Adrenal gland (tissue), 9 donors: ENCODE measurements at regions not wholly inside any gene's neighbourhood (a gene's known extent, or its start where the extent isn't known, plus 50 kb on each side); places are given as distances from the start of the nearest gene placed in this dataset.

Experiments
- DNase-seq, 7 donors: peaks; one replicate each; pipeline ENCODE4 v3.0.0-alpha.2; 2019 to 2020
- H3K27ac ChIP-seq, 5 donors: fragments of 200-600 bp; sonication (generic) in 4 of 5; 1 replicate in 3 of 5; 2 replicates in 2 of 5; pipeline versions ENCODE4 v1.5.1 to v1.8.0; 2016 to 2020; ENCODE audit warnings: mild to moderate bottlenecking in 1 of 5
- H3K27me3 ChIP-seq: fragments of 200-600 bp; 2 replicates; pipeline ENCODE4 v1.8.0; 2021
- H3K36me3 ChIP-seq, 2 donors: fragments of 200-600 bp; replicated peaks in 1 of 2; 1 replicate in 1 of 2; 2 replicates in 1 of 2; pipeline versions ENCODE4 v1.5.1 to v1.8.0; 2018 to 2022
- H3K4me1 ChIP-seq, 2 donors: fragments of 200-600 bp; replicated peaks in 1 of 2; 1 replicate in 1 of 2; 2 replicates in 1 of 2; pipeline versions ENCODE4 v1.5.1 to v1.8.0; 2018 to 2021
- H3K4me3 ChIP-seq, 4 donors: fragments of 200-600 bp; sonication (generic) in 3 of 4; one replicate each; pipeline ENCODE4 v1.5.1; 2016 to 2018
- H3K9me3 ChIP-seq, 3 donors: fragments of 200-600 bp; sonication (generic) in 1 of 3; replicated peaks in 1 of 3; 1 replicate in 2 of 3; 2 replicates in 1 of 3; pipeline versions ENCODE4 v1.5.1 to v1.8.0; 2016 to 2021
- CTCF ChIP-seq, 6 experiments: fragments of 450-650 bp in 4 of 6; fragments of 200-600 bp in 2 of 6; sonication (generic) in 1 of 6; IDR thresholded peaks; 1 replicate in 5 of 6; 2 replicates in 1 of 6; pipeline versions ENCODE4 v1.5.1 to v1.8.0; 2016 to 2021; ENCODE audit warnings: antibody characterized with exemption in 6 of 6, mild to moderate bottlenecking in 2 of 6, moderate library complexity in 1 of 6
- POLR2A ChIP-seq, 2 donors: fragments of 450-650 bp; IDR thresholded peaks; one replicate each; pipeline ENCODE4 v1.6.1; 2017; ENCODE audit warnings: antibody characterized with exemption in 2 of 2, mild to moderate bottlenecking in 2 of 2, moderate library complexity in 1 of 2
- WGBS, 4 donors: extraction: QIAGEN DNeasy Blood & Tissue Kit in 2 of 4; methylation state at CpG; one replicate each; pipeline versions ENCODE4 v1.1.5 to v1.1.7; 2013 to 2017; 5-methylcytosine and 5-hydroxymethylcytosine counted together
- intact Hi-C, 2 donors: fragments of 100-400 bp; cut with DNase I; formaldehyde crosslinking; loops; one replicate each; pipeline versions ENCODE4 v1.14.1 to v1.15.0; 2022 to 2023
- donor health status: healthy with polysubstance abuse.
- donor health status: Bipolar disorder and iron deficiency.
- donor health status: DM: yes; HTN: yes; CAD: no.
- donor health status: DM: no; HTN: no; CAD: no.
- donor health status: DM: no; HTN: no; CAD: no.

GRCh38 chr5:74421377-74421776, 219.2 kb downstream of the ENC1 start:
- Histone ChIP-seq H3K9me3 (no peaks in the 10 kb centered on the region), H3K4me1 (no peaks in the 10 kb centered on the region), H3K4me3 (no peak overlapping the region), H3K36me3 (no peaks in the 10 kb centered on the region), H3K27ac (no peak overlapping the region), H3K27me3 (no peaks in the 10 kb centered on the region)
- TF ChIP-seq POLR2A (IDR thresholded peaks at IDR 0.05) = no peak
- no peak for TF ChIP-seq CTCF (IDR thresholded peaks at IDR 0.05)
- 37 to 48% (median 39%) methylated on average over 1 of the region's 1 CpG for WGBS, 4 donors
- DNase-seq = no peak
- intact Hi-C loops = no loop called here

- no peaks in the 10 kb centered on the region for H3K4me1 ChIP-seq
- no peak for TF ChIP-seq POLR2A (IDR thresholded peaks at IDR 0.05)
- no peak for TF ChIP-seq CTCF (IDR thresholded peaks at IDR 0.05)
- H3K27me3 ChIP-seq = no peaks in the 10 kb centered on the region
- intact Hi-C loops = no loop called here
- H3K27ac ChIP-seq = no peak overlapping the region
- H3K36me3 ChIP-seq = no peaks in the 10 kb centered on the region
- H3K9me3 ChIP-seq = no peaks in the 10 kb centered on the region
- DNase-seq = no peak
- WGBS, 4 donors = 46 to 89% (median 66%) methylated on average over 1 of the region's 1 CpG
- H3K4me3 ChIP-seq = no peak overlapping the region
Observed at GRCh38 chr5:74420947-74421346, 219.6 kb downstream of the ENC1 start.

DNA sequence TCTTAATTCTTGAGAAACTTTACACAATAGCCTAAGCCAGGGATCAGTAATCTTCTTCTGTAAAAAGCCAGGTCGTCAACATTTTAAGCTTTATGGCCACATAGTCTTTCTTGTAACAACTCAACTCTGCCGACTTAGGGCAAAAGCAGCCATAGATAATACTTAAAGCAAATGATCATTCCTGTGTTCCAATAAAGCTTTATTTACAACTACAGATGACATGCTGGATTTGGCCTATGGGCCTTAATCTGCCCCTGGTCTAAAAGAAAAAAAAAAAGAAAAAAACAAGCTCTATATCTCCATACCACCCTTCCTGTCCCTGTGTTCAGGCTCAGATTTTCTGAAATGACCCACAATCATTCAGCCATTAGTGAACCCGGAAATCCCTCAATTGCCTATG, 220.3 kb downstream of the ENC1 start:
- Histone ChIP-seq H3K4me3 (no peak overlapping the region), H3K36me3 (no peaks in the 10 kb centered on the region), H3K4me1 (no peaks in the 10 kb centered on the region), H3K27me3 (no peaks in the 10 kb centered on the region), H3K9me3 (no peaks in the 10 kb centered on the region), H3K27ac (no peak overlapping the region)
- intact Hi-C loops = no loop called here
- no peak for DNase-seq
- TF ChIP-seq POLR2A (IDR thresholded peaks at IDR 0.05) = no peak
- TF ChIP-seq CTCF (IDR thresholded peaks at IDR 0.05) = no peak
- 61 to 90% (median 80%) methylated on average over 3 of the region's 3 CpGs for WGBS, 4 donors

DNA sequence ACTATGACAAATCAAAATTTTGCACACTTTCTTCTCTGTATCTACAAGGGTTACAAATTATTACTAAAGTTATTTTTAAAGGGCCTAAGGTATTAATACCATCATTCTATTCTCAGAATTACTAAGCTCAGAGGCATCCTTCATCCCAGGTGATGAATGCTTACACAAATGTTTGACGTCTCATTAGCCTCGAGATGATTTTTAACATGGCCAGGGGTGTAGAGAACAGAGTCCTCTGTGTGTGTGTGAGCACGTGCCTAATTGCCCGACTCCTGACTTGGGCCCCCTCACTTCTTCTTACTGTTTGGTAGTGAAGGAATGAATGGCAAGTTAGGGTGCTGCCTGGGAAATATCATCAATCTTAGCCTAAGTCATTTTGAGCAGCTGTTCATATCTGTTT, 221.1 kb downstream of the ENC1 start:
- H3K4me1 ChIP-seq = no peaks in the 10 kb centered on the region
- WGBS, 4 donors = 70 to 82% (median 79%) methylated on average over 4 of the region's 4 CpGs
- no peaks in the 10 kb centered on the region for H3K9me3 ChIP-seq
- DNase-seq = no peak
- no peaks in the 10 kb centered on the region for H3K36me3 ChIP-seq
- intact Hi-C loops = no loop called here
- no peaks in the 10 kb centered on the region for H3K27me3 ChIP-seq
- H3K4me3 ChIP-seq = no peak overlapping the region
- H3K27ac ChIP-seq = no peak overlapping the region
- TF ChIP-seq CTCF (IDR thresholded peaks at IDR 0.05) = no peak
- no peak for TF ChIP-seq POLR2A (IDR thresholded peaks at IDR 0.05)
